HG03108 (cell line): ENCODE measurements at regions not wholly inside any gene's neighbourhood (a gene's known extent, or its start where the extent isn't known, plus 50 kb on each side); places are given as distances from the start of the nearest gene placed in this dataset.
"Not testable (repeated sequence)": the region's sequence is repeated elsewhere in the genome, so short reads cannot be mapped to it uniquely, and the experiment has no call there.

ENCODE experiments used
- ATAC-seq: cut with Tn5 transposase; IDR thresholded peaks from one replicate; pipeline ENCODE4 v1.9.1; 2021; ENCODE audit warnings: moderate library complexity; ENCODE audit not compliant: unreplicated experiment

GRCh38 chr1:168825820-168826219 is 96.8 kb upstream of the DPT start:
- no peak for ATAC-seq

- no peak for ATAC-seq
These were observed 97.3 kb upstream of the DPT start for GRCh38 chr1:168826269-168826668.

GRCh38 chr1:168827557-168827956 is 98.6 kb upstream of the DPT start:
- no peak for ATAC-seq

- no peak for ATAC-seq
These were observed 100.9 kb upstream of the DPT start for GRCh38 chr1:168829876-168830275.

- ATAC-seq: no peak
These were observed 101.6 kb upstream of the DPT start for GRCh38 chr1:168830562-168830961.

GRCh38 chr1:168832661-168833060 is 103.7 kb upstream of the DPT start:
- ATAC-seq: no peak

- ATAC-seq: no peak
These were observed 104.4 kb upstream of the DPT start for GRCh38 chr1:168833362-168833761.

GRCh38 chr1:168833801-168834224 is 104.8 kb upstream of the DPT start:
- ATAC-seq: no peak

GRCh38 chr1:168834225-168834872 is 105.3 kb upstream of the DPT start:
- no peak for ATAC-seq

GRCh38 chr1:168835176-168835575 is 106.2 kb upstream of the DPT start:
- no peak for ATAC-seq

GRCh38 chr1:168835791-168836190 is 106.8 kb upstream of the DPT start:
- no peak for ATAC-seq

GRCh38 chr1:168836469-168836868 is 107.5 kb upstream of the DPT start:
- no peak for ATAC-seq

- ATAC-seq: not testable (repeated sequence)
These were observed 108.2 kb upstream of the DPT start for GRCh38 chr1:168837230-168837629.

GRCh38 chr1:168842306-168842705 is 113.3 kb upstream of the DPT start:
- ATAC-seq: no peak

- ATAC-seq: no peak
These were observed 113.9 kb upstream of the DPT start for GRCh38 chr1:168842916-168843315.

- no peak for ATAC-seq
These were observed 114.4 kb upstream of the DPT start for GRCh38 chr1:168843401-168843800.

- ATAC-seq: no peak
These were observed 114.9 kb upstream of the DPT start for GRCh38 chr1:168843950-168844349.

GRCh38 chr1:168845140-168845539 is 116.1 kb upstream of the DPT start:
- ATAC-seq: no peak

GRCh38 chr1:168848051-168848450 is 119.0 kb upstream of the DPT start:
- no peak for ATAC-seq

GRCh38 chr1:168861421-168862004 is 132.5 kb upstream of the DPT start:
- ATAC-seq: no peak

GRCh38 chr1:168863772-168864171 is 134.8 kb upstream of the DPT start:
- ATAC-seq: no peak

- ATAC-seq: no peak
These were observed 135.3 kb upstream of the DPT start for GRCh38 chr1:168864266-168864665.
